ENCODE measurements at regions not wholly inside any gene's neighbourhood (a gene's known extent, or its start where the extent isn't known, plus 50 kb on each side); places are given as distances from the start of the nearest gene placed in this dataset.
"Not testable (repeated sequence)": the region's sequence is repeated elsewhere in the genome, so short reads cannot be mapped to it uniquely, and the experiment has no call there.

- Histone ChIP-seq H3K4me3 (ENCODE audit: low read length) (no peak overlapping the region), H3K4me1 (ENCODE audit: insufficient read depth, low read length) (peaks cover 5% of the 10 kb centered on the region; the same call in 1 of the 2 replicates), H3K9ac (ENCODE audit: low read depth, low read length) (no peak overlapping the region), H3K27ac (ENCODE audit: low read length) (no peak overlapping the region), H3K9me3 (ENCODE audit: insufficient read depth, low read depth, low read length) (no peaks in the 10 kb centered on the region), H3K27me3 (ENCODE audit: insufficient read depth, low read length) (no peaks in the 10 kb centered on the region), H3K36me3 (ENCODE audit: insufficient read depth, low read depth, low read length) (no peaks in the 10 kb centered on the region)
Observed at GRCh38 chr16:51831595-51832367, 680.7 kb upstream of the SALL1 start.

DNA sequence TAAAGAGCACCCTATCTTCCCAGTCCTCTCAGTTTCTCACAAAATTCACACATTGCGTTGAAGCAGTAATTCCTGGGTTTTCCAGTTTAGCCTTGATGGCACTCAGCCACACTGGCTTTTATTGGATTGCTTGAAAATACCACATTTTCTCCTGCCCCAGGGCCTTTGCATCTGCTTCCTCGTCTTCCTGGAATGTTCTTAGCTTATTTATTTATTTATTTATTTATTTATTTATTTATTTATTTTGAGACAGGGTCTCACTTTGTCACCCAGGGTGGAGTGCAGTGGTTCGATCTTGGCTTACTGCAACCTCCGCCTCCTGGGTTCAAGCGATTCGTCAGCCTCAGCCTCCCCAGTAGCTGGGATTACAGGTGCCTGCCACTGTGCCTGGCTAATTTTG is 680.0 kb upstream of the SALL1 start:
- H3K27ac ChIP-seq (ENCODE audit: low read length); H3K9ac ChIP-seq (ENCODE audit: low read depth, low read length); H3K4me1 ChIP-seq (ENCODE audit: insufficient read depth, low read length); H3K4me3 ChIP-seq (ENCODE audit: low read length); H3K36me3 ChIP-seq (ENCODE audit: insufficient read depth, low read depth, low read length); H3K27me3 ChIP-seq (ENCODE audit: insufficient read depth, low read length); H3K9me3 ChIP-seq (ENCODE audit: insufficient read depth, low read depth, low read length): not testable (repeated sequence)

DNA sequence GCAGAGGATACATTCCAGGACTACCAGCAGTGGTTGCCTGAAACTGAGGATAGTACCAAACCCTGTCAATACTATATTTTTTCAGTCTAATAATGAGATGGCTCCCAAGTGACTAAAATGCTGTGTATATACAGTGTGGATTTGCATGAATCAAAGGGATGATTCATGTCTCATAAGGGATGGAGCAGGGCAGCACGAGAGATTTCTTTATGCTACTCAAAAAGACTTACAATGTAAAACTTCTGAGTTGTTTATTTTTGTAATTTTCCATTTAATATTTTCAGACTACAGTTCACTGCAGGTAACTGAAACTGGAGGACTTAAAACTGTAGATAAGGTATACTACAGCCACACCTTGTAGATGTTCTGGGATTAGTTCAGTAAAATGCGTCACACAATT is 674.7 kb upstream of the SALL1 start:
- Histone ChIP-seq H3K9ac (ENCODE audit: low read depth, low read length) (no peak overlapping the region), H3K4me3 (ENCODE audit: low read length) (no peak overlapping the region), H3K36me3 (ENCODE audit: insufficient read depth, low read depth, low read length) (no peaks in the 10 kb centered on the region), H3K4me1 (ENCODE audit: insufficient read depth, low read length) (no peaks in the 10 kb centered on the region), H3K9me3 (ENCODE audit: insufficient read depth, low read depth, low read length) (no peaks in the 10 kb centered on the region; the same call in 1 of the 2 replicates), H3K27me3 (ENCODE audit: insufficient read depth, low read length) (no peaks in the 10 kb centered on the region), H3K27ac (ENCODE audit: low read length) (no peak overlapping the region)

DNA sequence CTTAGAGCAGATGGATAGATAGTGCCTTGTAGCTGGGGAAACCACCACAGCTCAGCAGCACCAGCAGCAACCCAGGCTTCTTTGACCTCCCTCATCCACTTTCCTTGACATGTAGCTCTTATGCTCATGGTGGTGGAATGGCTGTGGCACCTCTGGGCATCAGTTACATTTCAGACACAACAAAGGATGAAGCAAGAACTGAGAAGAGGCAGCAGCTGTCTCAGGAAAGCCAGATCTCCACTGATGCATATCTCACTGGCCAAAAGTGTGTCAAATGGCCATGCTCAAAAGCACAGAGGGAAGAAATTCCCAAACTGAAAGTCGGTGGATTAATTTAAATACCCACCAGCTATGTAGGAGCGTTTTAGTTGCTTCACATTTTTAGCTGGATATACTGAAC is 671.4 kb upstream of the SALL1 start:
- no peak overlapping the region for H3K9ac ChIP-seq (ENCODE audit: low read depth, low read length)
- H3K36me3 ChIP-seq (ENCODE audit: insufficient read depth, low read depth, low read length), result no peaks in the 10 kb centered on the region
- no peaks in the 10 kb centered on the region; the same call in 1 of the 2 replicates for H3K9me3 ChIP-seq (ENCODE audit: insufficient read depth, low read depth, low read length)
- H3K27me3 ChIP-seq (ENCODE audit: insufficient read depth, low read length), result no peaks in the 10 kb centered on the region
- H3K27ac ChIP-seq (ENCODE audit: low read length), result no peak overlapping the region
- H3K4me1 ChIP-seq (ENCODE audit: insufficient read depth, low read length), result no peaks in the 10 kb centered on the region
- no peak overlapping the region for H3K4me3 ChIP-seq (ENCODE audit: low read length)

DNA sequence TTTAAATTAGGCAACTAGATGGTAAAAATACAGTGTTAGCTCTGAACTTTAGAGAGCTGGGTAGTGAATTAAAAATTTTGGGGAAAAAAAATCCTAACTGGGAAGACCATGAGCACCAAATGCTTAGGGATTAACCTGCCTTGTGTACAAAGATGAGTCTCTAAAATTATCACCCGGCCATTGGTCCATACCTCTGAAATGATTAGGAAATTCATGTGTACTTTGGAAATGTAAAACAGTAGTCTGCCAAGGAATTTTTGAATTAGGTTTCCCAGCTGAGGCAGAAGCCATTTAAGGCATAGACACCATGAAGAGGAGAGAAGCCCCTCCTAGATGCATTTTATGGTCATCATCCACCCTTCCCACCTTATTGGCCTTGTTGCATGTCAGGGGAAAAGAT is 670.5 kb upstream of the SALL1 start:
- H3K9ac ChIP-seq (ENCODE audit: low read depth, low read length), result no peak overlapping the region
- no peaks in the 10 kb centered on the region for H3K4me1 ChIP-seq (ENCODE audit: insufficient read depth, low read length)
- H3K36me3 ChIP-seq (ENCODE audit: insufficient read depth, low read depth, low read length), result no peaks in the 10 kb centered on the region
- H3K27ac ChIP-seq (ENCODE audit: low read length), result no peak overlapping the region
- no peaks in the 10 kb centered on the region; the same call in 1 of the 2 replicates for H3K9me3 ChIP-seq (ENCODE audit: insufficient read depth, low read depth, low read length)
- H3K27me3 ChIP-seq (ENCODE audit: insufficient read depth, low read length), result no peaks in the 10 kb centered on the region
- H3K4me3 ChIP-seq (ENCODE audit: low read length), result no peak overlapping the region

DNA sequence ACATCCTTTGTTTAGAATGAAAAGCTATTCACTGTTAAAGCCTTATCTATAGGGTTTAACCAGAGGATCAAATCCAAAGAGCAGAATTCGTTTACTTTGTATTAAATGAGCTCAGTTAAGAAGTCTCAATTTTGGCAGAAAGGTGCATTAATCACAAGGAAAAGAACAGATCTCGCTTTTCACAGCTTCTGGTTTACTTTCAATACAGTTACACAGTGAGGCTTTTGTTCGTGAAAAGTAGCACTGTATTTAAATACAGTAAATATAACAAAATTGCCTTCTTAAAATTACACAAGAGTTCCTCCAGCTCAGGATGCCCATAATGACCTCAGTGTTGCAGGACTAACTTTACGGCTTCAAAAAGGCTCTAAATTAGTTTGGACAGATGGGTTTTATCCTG is 669.1 kb upstream of the SALL1 start:
- no peak overlapping the region for H3K4me3 ChIP-seq (ENCODE audit: low read length)

GRCh38 chr16:51818342-51818944 is 667.4 kb upstream of the SALL1 start:
- Histone ChIP-seq H3K9me3 (ENCODE audit: insufficient read depth, low read depth, low read length) (no peaks in the 10 kb centered on the region), H3K36me3 (ENCODE audit: insufficient read depth, low read depth, low read length) (no peaks in the 10 kb centered on the region), H3K4me1 (ENCODE audit: insufficient read depth, low read length) (no peaks in the 10 kb centered on the region), H3K9ac (ENCODE audit: low read depth, low read length) (no peak overlapping the region), H3K4me3 (ENCODE audit: low read length) (no peak overlapping the region), H3K27ac (ENCODE audit: low read length) (no peak overlapping the region), H3K27me3 (ENCODE audit: insufficient read depth, low read length) (no peaks in the 10 kb centered on the region)

More for the DNA sequence above, 669.1 kb upstream of the SALL1 start:
- Histone ChIP-seq H3K27ac (ENCODE audit: low read length) (no peak overlapping the region), H3K36me3 (ENCODE audit: insufficient read depth, low read depth, low read length) (no peaks in the 10 kb centered on the region), H3K27me3 (ENCODE audit: insufficient read depth, low read length) (no peaks in the 10 kb centered on the region), H3K4me1 (ENCODE audit: insufficient read depth, low read length) (no peaks in the 10 kb centered on the region), H3K9ac (ENCODE audit: low read depth, low read length) (no peak overlapping the region), H3K9me3 (ENCODE audit: insufficient read depth, low read depth, low read length) (no peaks in the 10 kb centered on the region)

- no peak overlapping the region for H3K9ac ChIP-seq (ENCODE audit: low read depth, low read length)
- H3K27me3 ChIP-seq (ENCODE audit: insufficient read depth, low read length), result no peaks in the 10 kb centered on the region
- H3K27ac ChIP-seq (ENCODE audit: low read length), result no peak overlapping the region
- H3K4me3 ChIP-seq (ENCODE audit: low read length), result no peak overlapping the region
- no peaks in the 10 kb centered on the region for H3K36me3 ChIP-seq (ENCODE audit: insufficient read depth, low read depth, low read length)
- H3K9me3 ChIP-seq (ENCODE audit: insufficient read depth, low read depth, low read length), result no peaks in the 10 kb centered on the region
- no peaks in the 10 kb centered on the region for H3K4me1 ChIP-seq (ENCODE audit: insufficient read depth, low read length)
Observed at GRCh38 chr16:51816929-51817328, 665.9 kb upstream of the SALL1 start.

DNA sequence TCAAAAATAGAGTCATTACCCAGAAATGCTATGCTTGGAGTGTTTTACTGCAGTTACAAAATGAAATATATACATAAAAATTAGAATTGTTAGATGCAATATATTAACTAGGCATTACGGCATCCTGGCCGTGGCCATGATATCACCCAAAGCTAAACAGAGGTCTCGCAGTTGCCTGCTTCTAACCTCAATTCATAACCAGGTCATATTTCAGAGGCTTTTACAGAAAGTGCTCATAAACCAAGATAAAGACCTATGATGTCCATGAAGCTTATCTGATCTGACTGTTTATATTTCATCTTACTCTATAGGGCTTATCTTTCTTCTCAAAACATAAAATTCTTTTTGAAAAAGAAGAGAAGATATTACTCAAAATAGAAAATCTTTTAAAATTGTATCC is 664.5 kb upstream of the SALL1 start:
- H3K9me3 ChIP-seq (ENCODE audit: insufficient read depth, low read depth, low read length), result no peaks in the 10 kb centered on the region
- no peak overlapping the region for H3K9ac ChIP-seq (ENCODE audit: low read depth, low read length)
- no peaks in the 10 kb centered on the region for H3K36me3 ChIP-seq (ENCODE audit: insufficient read depth, low read depth, low read length)
- no peaks in the 10 kb centered on the region for H3K27me3 ChIP-seq (ENCODE audit: insufficient read depth, low read length)
- H3K4me1 ChIP-seq (ENCODE audit: insufficient read depth, low read length), result no peaks in the 10 kb centered on the region
- no peak overlapping the region for H3K27ac ChIP-seq (ENCODE audit: low read length)
- H3K4me3 ChIP-seq (ENCODE audit: low read length), result no peak overlapping the region

DNA sequence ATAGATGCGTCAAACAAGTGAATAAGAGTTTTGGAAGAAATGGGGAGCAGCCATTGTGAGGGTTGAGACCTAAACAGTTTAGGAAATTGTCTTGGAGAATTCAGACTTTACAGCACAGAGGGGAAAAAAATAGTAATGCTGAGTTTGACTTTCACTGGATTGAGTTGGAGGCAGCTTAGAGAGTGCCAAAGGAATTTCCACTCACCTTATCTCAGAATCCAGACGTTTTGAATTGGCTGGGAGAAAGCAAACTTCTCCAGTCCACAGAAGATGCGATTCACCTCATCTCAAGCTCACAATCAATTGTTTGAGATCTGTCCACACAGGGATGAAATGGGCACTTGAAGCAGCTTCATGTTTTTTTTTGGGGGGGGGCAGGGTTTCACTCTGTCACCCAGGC is 663.5 kb upstream of the SALL1 start:
- Histone ChIP-seq H3K4me1 (ENCODE audit: insufficient read depth, low read length) (no peaks in the 10 kb centered on the region), H3K9ac (ENCODE audit: low read depth, low read length) (no peak overlapping the region), H3K36me3 (ENCODE audit: insufficient read depth, low read depth, low read length) (no peaks in the 10 kb centered on the region), H3K27ac (ENCODE audit: low read length) (no peak overlapping the region), H3K27me3 (ENCODE audit: insufficient read depth, low read length) (no peaks in the 10 kb centered on the region), H3K9me3 (ENCODE audit: insufficient read depth, low read depth, low read length) (no peaks in the 10 kb centered on the region), H3K4me3 (ENCODE audit: low read length) (no peak overlapping the region)

DNA sequence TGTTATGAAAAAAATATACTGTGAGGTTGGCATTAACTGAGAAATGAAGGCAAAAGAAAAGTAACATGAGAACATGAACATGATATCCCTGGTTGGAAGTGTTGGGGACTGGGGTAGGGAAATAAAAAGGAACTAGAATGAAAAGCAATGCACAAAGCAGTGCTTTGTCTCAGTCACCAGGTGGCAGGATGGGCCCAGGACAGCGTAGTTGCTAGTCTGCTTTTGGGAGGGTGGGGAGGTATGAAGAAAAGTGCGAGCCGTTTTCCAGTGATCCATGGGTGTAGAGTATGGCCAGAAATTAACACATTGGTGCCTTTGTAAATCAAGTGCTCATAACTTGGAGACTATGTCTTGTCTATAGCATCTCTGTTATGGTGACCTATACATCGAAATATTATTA is 662.5 kb upstream of the SALL1 start:
- H3K36me3 ChIP-seq (ENCODE audit: insufficient read depth, low read depth, low read length), result no peaks in the 10 kb centered on the region
- H3K27ac ChIP-seq (ENCODE audit: low read length), result no peak overlapping the region
- H3K27me3 ChIP-seq (ENCODE audit: insufficient read depth, low read length), result no peaks in the 10 kb centered on the region
- no peak overlapping the region for H3K9ac ChIP-seq (ENCODE audit: low read depth, low read length)
- no peak overlapping the region for H3K4me3 ChIP-seq (ENCODE audit: low read length)
- no peaks in the 10 kb centered on the region for H3K9me3 ChIP-seq (ENCODE audit: insufficient read depth, low read depth, low read length)
- no peaks in the 10 kb centered on the region for H3K4me1 ChIP-seq (ENCODE audit: insufficient read depth, low read length)

DNA sequence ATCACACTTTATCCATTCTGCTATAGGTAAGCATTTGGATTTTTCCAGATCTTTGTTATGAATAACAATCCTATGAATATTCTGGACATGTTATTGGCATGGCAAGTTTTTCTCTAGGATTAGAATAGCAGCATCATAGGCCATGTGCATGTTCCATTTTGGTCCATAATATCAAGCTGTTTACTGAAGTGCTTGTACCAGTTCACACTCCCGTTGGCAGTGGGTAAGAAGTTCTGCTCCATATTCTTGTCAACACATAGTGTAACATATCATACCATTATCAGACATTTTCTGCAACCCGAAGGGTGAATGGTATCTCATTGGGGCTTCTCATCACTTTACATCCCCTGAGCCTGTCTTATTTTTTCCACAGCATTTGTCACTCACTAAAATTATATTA is 661.9 kb upstream of the SALL1 start:
- H3K36me3 ChIP-seq (ENCODE audit: insufficient read depth, low read depth, low read length), result no peaks in the 10 kb centered on the region
- no peaks in the 10 kb centered on the region for H3K9me3 ChIP-seq (ENCODE audit: insufficient read depth, low read depth, low read length)
- H3K9ac ChIP-seq (ENCODE audit: low read depth, low read length), result no peak overlapping the region
- H3K27me3 ChIP-seq (ENCODE audit: insufficient read depth, low read length), result no peaks in the 10 kb centered on the region
- H3K27ac ChIP-seq (ENCODE audit: low read length), result no peak overlapping the region
- H3K4me3 ChIP-seq (ENCODE audit: low read length), result no peak overlapping the region
- H3K4me1 ChIP-seq (ENCODE audit: insufficient read depth, low read length), result no peaks in the 10 kb centered on the region
